Fibroblast of upper back skin (primary cell): ENCODE measurements at regions not wholly inside any gene's neighbourhood (a gene's known extent, or its start where the extent isn't known, plus 50 kb on each side); places are given as distances from the start of the nearest gene placed in this dataset.
"Not testable (repeated sequence)": the region's sequence is repeated elsewhere in the genome, so short reads cannot be mapped to it uniquely, and the experiment has no call there.

Experiments
- DNase-seq: peaks from one replicate; pipeline ENCODE4 v3.0.0-alpha.2; 2013

DNA sequence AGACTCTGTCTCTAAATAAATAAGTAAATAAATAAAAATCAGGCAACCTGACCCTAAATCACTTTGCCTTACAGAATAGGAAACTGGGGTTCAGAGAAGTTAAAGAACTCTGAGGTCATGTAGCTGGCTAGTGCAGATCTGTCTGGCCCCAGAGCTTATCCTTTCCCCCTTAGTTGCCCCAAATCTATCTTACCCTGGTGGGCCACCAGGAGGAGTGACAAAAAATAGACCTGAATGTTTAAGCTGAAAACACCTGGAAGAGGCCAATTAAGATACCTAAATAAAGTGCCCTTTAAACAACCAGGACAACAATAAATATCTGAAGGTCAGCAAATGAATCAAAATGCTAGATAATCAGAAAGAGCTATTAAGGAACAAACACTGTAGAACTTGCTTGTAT, 59.7 kb downstream of the TEX35 start:
- DNase-seq: no peak

DNA sequence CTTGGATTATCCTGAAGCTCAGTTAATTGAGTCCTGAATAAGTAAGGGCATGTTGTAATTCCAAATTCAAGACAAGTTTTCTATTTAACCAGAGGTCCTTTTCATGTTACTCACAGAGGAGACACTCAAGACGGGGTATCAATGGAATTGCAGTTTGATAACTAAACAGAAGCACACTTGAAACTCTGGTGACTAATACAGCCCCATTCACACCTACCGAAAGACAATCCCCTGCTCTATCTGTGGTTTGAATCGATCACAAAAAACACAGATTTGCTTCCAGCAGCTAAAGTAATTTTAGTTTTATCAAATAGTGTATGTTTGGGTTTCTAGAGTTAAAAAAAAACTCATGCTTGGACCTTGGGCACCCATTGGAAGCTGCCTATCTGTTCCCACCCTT, 60.4 kb downstream of the TEX35 start:
- no peak for DNase-seq

DNA sequence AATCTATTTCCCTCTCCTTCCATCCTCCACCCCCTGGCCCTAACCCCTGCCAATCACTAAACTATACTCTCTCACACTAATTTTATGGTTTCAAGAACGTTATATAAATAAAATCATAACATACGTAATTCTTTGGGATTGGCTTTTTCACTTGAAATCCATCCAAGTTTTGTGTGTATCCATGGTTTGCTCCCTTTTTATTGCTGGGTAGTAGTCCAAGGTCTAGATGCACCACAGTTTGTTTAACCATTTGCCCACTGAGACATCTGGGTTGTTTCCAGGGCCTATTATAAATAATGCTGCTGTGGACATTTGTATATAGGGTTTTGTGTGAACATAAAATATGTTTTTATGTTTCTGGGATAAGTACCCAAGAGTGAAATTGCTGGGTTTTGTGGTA, 61.4 kb downstream of the TEX35 start:
- no peak for DNase-seq

DNA sequence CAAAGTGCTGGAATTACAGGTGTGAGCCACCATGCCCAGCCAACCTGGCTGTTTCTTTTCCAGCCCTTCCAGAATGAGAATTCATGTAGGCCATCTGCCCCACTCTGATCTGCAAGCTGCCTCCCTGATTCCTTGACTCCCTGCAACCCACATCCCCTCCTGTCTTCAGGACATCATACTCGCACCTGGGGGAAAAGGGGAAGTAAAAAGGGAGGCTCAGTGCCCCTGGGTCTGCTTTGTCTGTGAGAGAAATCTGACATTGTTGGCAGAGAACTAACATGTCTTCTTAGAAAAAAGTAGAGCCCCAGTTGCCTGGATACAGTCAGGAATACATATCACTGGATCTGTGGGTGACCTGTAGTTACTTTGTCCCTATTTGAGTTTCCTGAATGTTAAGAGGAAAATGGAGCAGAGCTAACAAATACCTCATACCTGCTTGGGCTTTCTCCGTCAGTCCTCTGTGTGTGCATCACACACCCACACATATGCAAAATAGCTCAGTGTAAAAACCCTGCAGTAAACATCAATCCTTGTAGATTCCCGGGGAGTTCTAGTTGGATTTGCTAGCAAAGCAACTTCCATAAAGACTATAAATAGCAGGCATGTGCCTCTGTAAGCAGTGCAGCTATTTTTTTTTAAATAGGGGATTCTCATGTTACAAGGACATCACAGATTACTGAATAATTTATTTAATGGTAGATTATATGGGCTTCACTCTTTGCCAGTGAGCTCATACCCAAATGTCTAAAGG, 62.9 kb downstream of the TEX35 start:
- DNase-seq: no peak

DNA sequence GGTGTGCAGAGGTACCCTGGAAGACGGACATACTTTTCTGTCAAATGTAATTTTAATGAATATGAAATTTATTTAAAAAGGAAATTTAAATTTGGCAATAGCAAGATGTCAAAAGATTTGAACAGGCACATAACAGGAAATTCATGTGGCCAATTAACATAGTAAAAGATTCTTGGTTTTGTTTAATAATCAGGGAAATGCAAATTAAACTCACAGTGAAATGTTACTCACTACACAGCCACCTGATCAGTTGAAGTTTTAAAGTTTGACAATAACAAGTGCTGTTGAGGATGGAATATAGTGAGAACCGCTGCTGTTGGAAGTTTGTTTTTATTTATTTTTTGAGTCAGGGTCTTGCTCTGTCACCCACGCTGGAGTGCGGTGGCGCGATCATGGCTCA, 63.9 kb downstream of the TEX35 start:
- no peak for DNase-seq

DNA sequence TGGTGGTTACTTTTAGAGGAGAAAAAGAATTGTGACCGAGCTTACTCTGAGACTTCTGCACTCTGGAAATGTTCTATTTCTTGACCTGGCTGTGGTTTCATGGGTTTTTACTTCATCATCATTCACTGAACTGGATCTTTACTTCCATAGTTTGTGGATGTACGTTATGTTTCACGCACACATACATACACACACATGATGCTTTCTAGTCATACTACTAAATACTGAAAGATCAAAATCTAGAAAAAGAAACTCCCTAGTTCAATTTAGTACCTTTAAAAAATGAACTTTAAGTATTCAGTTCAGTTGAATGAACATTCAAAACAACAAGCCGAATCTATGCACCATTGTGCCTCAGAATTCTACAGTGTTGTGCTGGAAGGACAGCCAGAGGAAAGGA, 65.0 kb downstream of the TEX35 start:
- DNase-seq: no peak

DNA sequence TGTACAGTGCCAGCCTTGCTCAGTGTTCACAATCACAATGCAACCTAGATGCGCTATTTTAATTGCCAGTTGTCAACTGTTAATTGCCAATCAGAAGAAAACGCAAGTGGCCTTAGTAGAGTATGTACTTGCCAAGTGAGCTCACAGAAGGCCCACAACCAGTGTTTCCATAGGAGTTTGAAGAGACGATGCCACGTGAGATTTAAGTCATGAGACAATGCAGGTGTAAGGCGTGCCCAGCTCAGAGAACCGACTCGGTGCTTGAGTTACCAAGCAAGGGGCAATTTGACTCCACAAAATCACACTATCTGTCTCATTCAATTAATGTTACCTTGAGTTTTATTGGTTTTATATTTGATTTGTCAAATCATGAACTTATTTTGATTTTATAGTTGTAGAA, 65.6 kb downstream of the TEX35 start:
- no peak for DNase-seq

DNA sequence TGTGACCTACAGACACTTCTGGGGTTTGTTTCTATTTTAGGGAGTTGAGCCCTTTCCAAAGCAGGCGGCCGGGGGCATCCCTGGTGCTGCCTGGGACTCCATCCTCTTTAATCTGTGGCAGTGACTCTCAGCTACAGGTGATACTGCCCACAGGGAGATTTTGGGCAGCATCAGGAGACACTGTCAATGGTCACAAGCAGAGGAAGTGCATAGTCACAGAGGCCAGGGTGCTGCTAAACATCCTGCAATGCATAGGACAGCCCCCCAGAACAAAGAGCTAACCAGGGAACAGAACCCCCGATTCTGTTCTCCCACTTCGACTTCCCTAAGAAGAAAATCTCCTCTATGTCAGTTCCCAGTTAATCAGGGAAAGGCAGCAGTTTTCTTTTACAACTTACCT, 66.2 kb downstream of the TEX35 start:
- DNase-seq: no peak

DNA sequence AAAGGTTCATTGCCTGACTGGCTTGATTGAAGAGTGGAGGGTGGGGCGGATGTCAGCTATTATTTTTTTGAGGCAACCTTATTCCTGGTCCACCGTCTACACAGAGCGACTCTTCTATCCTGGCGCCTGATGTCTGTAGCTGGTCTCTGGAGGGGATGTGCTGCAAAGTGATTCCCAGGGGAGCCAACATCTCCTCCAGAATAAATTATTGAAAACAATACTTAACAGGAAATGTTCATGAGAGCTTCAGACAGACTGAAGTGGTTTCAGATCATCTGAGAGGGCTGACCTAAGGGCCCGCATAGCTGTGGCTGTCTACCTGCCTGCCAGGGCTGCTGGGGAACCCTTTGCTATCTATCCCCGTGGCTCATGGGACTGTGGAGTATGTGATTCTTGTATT, 66.7 kb downstream of the TEX35 start:
- no peak for DNase-seq

DNA sequence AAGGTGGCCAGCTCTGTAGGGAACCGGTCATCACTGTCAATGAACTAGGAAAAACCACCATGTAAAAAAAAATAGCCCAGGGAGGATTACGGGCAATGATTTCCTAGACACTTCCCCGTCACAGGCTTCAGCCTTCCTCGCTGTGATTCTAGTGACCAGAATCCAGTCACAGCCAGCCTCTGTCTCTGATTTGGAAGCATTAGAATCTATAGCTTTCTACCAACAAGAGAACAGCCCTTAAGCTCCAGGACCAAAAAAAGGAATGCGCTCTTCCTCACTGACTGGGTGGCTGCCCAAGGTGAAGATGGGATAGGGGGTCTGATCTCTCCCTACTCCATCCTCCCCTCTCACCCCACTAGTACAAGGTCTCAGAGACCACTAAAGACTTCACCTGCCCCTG, 67.2 kb downstream of the TEX35 start:
- DNase-seq: no peak

DNA sequence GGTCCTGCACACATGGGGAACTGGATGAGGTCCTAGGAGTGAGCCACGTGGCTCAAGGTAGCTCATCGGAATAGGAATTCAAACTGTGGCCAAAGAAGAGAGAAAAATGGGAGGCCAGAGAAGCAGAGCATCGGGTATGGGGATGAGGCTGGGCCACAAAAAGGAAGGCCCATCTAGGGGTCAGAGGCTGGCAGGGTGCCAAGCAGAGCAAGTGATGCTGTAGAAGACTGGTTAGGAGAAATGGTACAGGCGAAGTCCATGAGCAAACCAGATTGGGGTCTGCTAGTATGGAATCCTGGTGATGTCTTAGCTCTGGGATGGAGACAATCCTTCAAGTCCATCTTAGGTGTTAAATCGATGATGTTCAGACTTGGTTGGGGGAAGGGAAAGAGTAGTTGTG, 68.0 kb downstream of the TEX35 start:
- DNase-seq: no peak

DNA sequence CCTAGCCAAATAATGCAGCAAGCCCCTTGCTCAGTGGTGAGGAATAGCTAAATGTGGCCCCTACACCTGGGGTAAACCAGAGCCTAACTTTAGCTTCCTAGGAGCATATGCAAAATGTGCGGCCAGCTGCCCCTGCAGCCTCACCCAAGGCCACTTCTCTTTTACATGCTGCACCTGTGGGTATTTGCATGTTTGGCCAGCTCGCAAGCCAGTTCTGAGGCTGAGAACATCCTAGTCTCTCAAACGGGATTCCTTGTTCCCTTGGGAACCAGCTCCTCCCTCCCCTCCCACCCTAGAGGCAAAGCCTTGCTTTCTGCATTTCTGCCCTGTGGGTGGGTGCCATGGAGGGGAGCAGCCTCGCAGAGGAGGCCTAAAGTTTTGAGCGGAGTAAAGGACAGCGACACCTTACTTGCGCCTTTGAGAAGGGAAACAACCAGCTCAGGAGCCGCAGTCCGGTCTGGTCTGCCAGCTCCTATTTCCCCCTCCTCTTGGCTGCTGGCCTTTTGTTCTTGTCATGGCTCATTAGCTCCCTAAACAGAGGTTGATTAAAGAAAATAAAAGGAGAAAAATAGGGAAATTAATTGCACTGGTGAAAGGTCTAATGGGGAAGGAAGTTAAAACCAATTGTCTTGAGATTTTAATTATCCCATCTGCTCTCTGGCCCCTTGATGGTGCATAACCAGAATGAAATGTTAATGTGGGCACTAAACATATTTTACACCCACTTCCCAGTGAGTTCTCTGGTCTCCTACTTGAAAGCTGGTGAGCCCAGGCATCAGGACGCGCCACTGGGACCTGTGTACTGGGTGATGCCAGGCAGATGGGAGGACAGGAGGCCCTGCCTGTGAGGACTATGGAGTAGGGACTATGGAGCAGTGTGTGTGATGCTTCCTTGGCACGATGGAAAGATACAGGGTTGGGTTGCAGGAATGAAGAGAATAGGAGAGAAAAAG, 68.7 kb downstream of the TEX35 start:
- no peak for DNase-seq

DNA sequence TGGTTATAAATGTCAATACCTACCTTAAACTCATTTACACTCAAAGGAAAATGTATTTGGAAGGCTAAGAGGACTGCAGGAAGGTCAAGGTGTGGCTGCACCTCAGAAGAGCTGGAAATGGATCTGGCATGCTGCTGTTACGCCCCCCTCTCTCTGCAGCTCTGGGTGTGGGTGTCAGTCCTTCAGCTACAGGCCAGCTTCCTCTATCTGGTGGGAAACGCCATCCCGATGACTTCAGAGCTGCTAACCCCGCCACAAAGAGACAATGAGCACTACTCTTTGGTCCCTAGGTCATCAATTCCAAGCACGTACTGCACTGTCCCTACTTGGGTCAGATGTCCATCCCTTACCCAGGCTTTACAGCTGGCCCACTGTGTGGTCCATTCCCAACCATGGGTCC, 74.2 kb downstream of the TEX35 start:
- DNase-seq: no peak

DNA sequence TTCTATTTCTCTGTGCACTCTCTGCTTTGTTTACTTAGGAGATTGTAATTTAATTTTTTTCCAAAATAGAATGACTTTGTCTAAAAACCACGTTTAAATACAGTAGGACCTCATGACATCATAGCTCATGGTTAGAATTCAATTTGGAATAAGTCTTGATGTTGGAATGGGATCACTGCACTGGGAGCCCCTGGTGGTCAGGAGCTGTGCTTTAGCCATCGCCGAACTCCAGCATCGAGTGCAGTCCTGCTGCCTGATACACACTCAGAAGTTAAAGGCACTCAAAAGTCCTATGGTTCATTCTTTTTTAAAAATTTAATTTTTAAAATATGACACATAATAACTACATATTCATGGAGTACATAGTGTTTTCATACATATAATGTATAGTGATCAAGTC, 75.1 kb downstream of the TEX35 start:
- DNase-seq: no peak

DNA sequence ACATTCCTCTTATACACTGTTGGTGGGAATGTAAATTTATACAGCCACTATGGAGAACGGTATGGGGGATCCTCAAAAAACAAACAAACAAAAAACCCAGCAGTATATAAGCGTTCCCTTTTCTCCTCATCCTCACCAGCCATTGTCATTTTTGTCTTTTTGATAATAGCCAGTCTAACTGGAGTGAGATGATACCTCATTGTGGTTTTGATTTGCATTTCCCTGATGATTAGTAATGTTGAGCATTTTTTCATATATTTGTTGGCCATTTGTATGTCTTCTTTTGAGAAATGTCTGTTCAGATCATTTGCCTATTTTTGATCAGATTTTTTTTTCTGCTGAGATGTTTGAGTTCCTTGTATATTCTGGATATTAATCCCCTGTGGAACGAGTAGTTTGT, 76.1 kb downstream of the TEX35 start:
- DNase-seq: not testable (repeated sequence)

DNA sequence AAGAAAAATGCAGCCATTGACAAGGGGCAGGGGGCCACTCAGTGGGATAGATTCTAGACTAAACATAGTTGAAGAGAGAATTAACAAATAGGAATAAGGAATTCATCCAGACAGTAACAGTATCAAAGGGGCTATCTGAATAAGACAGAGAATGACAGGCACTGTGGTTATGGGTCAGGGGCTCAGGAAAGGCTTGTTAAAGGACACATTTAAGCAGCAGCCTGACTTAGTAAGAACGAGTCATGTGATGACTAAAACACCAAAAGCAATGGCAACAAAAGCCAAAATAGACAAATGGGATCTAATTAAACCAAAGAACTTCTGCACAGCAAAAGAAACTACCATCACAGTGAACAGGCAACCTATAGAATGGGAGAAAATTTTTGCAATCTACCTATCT, 78.9 kb downstream of the TEX35 start:
- not testable (repeated sequence) for DNase-seq

DNA sequence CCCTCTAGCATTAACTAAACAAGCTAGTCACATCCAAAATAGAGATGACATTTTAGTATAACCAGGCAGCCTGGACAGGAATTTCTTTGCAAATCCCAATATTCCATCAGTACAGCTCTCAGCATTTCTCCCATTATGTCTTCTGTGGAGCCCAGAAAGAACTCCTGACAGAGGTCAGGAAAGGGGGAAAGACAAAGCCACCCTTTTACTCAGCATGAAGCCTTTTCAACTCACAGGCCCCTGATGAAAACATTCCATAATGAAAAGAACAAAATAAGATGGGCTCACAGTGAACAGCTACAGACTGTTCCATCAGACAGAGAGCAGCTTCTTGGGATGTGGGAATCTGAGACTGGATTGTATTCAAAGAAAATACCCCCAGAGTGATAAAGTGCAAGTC, 80.6 kb downstream of the TEX35 start:
- DNase-seq: no peak

DNA sequence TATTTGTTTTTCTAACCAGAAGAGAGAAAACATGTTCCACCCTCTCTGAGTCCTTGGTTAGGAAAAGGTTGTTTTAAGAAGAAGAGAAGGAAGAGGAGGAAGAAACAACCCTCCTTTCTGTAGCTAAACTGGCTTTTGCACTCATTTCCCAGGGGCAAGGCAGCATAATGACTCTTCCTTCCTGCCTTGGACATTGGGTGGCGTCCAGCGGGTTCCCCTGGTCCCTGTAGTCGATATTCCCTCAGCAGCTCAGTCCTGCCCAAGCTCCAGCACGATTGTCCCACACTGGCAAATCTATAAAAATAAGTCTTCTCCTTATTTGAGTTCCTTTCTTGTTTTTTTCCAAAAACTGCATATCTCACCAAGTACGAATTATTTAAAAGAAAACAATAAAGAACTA, 81.2 kb downstream of the TEX35 start:
- DNase-seq: no peak

DNA sequence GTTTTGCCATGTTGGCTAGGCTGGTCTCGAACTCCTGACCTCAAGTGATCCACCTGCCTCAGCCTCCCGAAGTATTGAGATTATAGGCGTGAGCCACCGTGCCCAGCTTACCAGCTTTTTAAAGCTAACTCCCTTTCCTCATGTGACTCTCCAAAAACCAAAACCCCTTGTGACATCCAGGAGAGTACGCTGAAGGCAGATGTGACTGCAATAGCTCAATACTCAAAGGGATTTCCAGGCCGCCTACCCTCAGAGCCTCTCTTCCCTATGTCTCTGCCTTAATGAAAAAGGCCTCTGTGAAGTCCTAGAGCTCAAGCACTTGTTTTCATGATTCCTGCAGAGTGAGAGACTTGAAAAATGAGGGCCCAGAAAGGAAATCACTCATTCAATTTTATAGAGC, 82.6 kb downstream of the TEX35 start:
- DNase-seq: no peak

DNA sequence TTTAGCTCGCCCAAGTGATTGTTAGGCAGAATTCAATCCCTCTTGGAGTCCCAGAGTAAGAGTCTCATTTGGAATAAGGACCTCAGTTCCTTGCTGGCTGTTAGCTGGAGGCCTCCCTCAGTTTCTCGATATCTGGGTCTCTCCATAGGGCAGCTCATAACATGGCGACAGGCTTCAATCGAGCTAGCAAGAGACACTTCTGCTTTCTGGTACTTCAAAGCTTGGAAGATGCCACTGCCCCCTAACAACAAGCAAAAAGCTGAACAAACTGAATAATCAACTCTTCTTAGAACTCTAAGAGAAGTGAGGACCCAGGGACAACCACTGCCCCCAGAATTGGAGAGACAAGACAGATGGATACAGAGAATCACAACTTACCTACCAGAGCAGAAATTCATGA, 86.2 kb downstream of the TEX35 start:
- DNase-seq: no peak

DNA sequence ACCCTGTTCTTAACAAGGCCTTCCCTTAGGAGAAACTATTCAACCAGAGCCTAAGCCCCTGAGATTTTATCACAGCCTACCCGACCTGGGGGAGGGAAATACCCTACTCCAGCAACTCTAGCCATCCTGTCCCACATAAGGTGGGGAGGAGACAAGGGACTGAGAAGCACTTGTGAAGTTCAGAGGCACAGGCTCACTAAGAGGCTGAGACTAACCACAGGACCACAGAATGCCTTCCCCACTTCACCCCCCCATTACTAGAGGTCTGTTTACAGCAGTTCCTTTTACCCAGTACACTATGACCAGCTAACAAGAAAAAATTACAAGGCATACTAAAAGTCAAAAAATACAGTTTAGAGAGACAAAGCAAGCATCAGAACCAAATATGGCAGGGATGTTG, 86.8 kb downstream of the TEX35 start:
- no peak for DNase-seq

DNA sequence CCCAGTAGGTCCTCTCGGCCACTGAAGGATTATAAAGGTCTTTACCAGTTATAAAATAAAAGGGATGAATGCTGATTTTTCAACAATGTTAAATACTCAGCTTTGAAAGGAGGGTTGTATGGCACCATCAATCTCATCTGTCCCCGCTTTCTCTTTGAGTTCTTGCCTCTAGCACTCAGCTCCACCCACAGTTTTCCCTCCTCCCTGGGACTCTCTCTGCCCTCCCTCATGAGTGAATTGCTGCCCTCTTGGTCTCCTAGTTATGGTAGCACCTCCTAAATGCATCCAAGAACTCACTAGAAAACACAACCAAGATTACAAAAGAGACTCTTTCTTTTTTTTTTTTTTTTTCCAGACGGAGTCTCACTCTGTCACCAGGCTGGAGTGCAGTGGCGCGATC, 91.0 kb downstream of the TEX35 start:
- DNase-seq: no peak

DNA sequence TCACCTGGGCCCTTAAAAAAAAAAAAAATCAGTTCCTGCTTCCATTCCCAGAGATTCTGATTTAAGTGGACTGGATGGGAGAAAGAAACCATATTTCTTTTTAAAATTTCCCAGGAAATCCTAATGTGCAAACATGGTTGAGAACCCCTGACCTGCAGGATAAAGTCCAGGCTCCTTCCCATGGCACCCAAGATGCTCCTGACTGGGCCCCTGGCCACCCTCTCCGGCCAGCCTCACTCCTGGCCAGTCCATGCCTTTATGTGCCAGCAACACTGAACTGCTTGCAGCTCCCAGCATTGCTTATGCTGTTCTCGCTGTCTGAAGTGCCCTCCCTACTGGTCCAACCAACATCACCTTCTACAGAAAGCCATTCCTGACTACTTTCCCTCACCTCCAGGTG, 93.9 kb downstream of the TEX35 start:
- DNase-seq: no peak

DNA sequence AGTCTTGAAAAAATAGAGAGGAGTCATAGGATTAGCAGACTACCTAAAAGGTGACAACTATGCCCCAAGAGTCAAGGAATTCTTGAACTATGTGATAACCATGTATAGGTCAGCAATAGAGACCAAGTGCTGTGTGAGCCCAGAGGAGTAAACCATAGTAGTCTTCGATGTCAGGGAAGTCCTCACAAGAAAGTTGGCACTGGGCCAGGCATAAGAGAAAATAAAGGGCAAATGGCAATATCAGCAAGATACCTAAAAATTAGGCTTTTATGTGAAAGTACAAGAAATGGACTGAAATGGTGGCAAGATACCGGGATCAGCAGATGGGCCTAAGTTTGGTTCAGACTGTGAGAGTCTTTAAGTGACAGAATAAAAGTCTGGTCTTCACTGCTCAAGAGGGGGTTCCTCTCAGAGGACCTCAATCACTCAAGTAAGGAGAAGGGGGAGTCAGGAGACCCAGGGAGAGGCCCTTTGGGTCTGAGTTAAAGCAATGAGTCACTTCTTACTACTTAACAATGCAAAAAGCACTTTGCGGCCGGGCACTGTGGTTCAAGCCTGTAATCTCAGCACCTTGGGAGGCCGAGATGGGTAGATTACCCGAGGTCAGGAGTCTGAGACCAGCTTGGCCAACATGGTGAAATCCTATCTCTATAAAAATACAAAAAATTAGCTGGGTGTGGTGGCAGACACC, 95.0 kb downstream of the TEX35 start:
- DNase-seq: no peak
